Duodenal mucosa (tissue), 2 donors: ENCODE measurements at regions not wholly inside any gene's neighbourhood (a gene's known extent, or its start where the extent isn't known, plus 50 kb on each side); places are given as distances from the start of the nearest gene placed in this dataset.

Source experiments
- H3K27ac ChIP-seq: one replicate; pipeline ENCODE4 v1.7.0; 2013; ENCODE audit warnings: low read depth, low read length
- H3K27me3 ChIP-seq, 2 donors: one replicate each; pipeline ENCODE4 v1.7.0; 2013; ENCODE audit warnings: low read length in 2 of 2, control low read depth in 1 of 2; ENCODE audit not compliant: insufficient read depth in 2 of 2, control insufficient read depth in 1 of 2
- H3K36me3 ChIP-seq, 2 donors: one replicate each; pipeline ENCODE4 v1.7.0; 2013; ENCODE audit warnings: low read length in 2 of 2, control low read depth in 1 of 2; ENCODE audit not compliant: insufficient read depth in 2 of 2, control insufficient read depth in 1 of 2
- H3K4me1 ChIP-seq, 2 donors: one replicate each; pipeline ENCODE4 v1.7.0; 2013; ENCODE audit warnings: low read length in 2 of 2, control low read depth in 1 of 2; ENCODE audit not compliant: insufficient read depth in 2 of 2, control insufficient read depth in 1 of 2
- H3K4me3 ChIP-seq, 2 donors: one replicate each; pipeline ENCODE4 v1.7.0; 2013; ENCODE audit warnings: low read length in 2 of 2, low read depth in 1 of 2
- H3K9ac ChIP-seq, 2 donors: one replicate each; pipeline ENCODE4 v1.7.0; 2013; ENCODE audit warnings: low read length in 2 of 2, low read depth in 1 of 2
- H3K9me3 ChIP-seq, 2 donors: one replicate each; pipeline ENCODE4 v1.7.0; 2013; ENCODE audit warnings: low read length in 2 of 2, control low read depth in 1 of 2; ENCODE audit not compliant: control insufficient read depth in 1 of 2

DNA sequence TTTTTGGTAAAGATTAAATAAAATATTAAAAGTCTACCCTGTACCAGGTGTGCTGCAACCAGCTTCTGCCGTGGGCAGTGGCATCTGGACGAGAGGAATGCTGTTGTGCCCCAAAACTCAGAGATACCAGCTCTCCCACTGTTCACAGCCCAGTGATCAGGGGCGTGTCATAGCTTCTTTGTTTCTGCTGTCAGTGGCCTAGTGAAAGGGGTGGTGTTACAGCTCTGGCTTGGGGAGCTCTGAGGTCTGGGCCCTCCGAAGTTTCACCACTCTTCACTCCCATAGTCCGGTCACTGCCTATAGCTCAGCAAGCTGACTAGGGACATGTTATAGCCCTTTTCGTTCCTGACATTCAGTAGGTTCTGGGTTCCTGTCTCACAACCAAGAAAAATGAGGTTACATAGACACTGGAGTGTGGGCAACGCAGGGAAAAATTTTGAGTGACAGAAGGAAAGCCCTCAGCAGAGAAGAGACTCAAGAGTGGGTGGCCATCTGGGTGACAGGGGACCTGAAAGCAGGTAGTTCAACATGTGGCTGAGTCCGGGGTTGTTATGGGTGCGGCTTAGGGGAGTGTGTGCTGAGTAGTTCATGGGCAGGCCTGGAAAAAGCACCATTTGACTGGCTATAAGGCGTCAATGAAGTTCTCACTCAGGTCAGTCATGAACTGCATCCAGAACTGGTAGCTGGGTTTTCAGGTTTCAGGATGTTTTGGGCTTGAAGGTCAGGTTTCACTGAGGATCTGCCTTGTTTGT, 1184.4 kb upstream of the PABPC4L start:
- Histone ChIP-seq H3K9ac (no peak overlapping the region), H3K27ac (no peak overlapping the region), H3K9me3 (peaks cover 0 to 4% of the 10 kb centered on the region in 2 donors), H3K36me3 (no peaks in the 10 kb centered on the region), H3K4me1 (no peaks in the 10 kb centered on the region), H3K27me3 (no peaks in the 10 kb centered on the region), H3K4me3 (no peak overlapping the region)

DNA sequence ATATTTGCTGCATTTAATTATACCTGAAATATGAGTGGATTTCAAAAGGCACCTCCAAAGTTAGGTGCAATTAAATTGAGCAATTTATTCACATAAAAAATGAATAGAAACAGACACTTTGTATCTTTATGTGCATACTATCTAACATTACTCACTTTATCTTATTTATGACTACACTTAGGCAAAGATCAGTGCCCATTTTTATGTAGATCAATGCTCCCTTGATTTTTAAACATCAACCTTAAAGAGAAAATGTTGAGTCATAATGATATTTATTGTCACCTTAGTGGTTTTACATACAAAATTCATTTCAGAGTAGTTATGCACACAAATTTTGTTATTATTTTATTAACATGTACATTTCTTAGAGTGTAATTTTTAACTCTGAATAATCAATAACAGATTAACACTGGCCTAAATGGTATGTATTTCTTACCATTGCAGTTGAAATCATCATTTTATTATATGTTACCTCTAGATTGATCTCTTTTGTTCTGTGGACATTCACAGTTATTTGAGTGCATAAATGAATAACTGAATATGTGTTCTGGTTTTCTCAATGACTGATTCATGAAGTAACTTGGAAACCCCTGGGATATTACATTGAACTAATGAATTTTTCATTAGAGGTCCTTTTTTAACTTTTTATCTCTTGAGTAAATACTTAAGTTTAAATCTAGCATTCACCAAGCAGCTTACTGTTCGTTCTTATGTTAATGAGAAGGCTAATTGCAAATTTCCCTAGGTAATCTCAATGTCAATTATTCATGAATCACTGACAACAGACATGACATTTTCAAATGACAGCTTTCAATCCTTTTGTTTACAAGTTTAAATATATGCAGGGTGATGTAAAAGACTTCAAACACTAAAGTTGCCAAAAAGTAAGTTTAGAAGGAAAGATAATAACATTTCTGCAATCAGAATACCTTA, 1182.0 kb upstream of the PABPC4L start:
- Histone ChIP-seq H3K27ac (no peak overlapping the region), H3K9me3 (peaks cover 0 to 4% of the 10 kb centered on the region in 2 donors), H3K27me3 (no peaks in the 10 kb centered on the region), H3K4me3 (no peak overlapping the region), H3K9ac (no peak overlapping the region), H3K4me1 (no peaks in the 10 kb centered on the region), H3K36me3 (no peaks in the 10 kb centered on the region)

DNA sequence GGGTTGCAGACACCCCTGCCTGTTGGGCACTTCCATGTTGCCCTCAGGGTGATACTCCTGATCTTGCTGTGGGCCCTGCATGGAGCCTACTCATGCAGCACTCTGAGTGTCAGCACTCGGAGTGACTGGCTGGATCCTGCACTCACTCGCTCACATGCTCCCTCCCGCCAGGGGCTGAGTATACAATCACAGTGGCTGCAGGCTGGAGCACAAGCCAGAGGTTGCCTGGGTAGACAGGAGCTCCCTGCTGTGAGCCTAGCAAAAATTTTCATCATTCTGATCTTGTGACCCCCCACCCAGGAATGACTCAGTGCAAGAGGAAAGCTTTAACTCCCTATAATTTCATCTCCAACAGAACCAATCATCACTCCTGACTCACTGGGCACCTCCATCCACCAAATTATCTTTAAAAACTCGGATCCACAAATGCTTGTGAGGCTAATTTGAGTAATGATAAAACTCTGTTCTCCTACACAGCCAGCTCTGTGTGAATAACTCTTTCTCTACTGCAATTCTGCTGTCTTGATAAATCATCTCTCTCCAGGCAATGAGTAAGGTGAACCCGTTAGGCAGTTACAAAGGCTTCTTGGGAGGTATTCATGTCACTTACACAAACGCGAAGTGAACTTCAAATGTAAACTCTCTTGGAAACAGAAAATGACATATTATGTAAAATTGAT, 1180.8 kb upstream of the PABPC4L start:
- no peak overlapping the region for H3K27ac ChIP-seq

DNA sequence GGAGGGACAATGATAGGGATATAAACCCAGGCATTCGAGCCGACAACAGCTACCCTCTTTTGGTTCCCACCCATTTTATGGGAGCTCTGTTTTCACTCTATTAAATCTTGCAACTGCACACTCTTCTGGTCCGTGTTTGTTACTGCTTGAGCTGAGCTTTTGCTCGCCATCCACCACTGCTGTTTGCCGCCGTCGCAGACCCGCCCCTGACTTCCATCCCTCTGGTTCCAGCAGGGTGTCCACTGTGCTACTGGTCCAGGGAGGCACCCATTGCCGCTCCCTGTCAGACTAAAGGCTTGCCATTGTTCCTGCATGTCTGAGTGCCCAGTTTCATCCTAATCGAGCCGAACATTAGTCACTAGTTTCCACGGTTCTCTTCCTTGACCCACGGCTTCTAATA, 1170.5 kb upstream of the PABPC4L start:
- H3K27ac ChIP-seq: no peak overlapping the region
- no peak overlapping the region for H3K4me3 ChIP-seq
- H3K9me3 ChIP-seq: peaks cover 3 to 20% of the 10 kb centered on the region in 2 donors
- H3K27me3 ChIP-seq: no peaks in the 10 kb centered on the region
- no peaks in the 10 kb centered on the region for H3K4me1 ChIP-seq
- H3K9ac ChIP-seq: no peak overlapping the region
- H3K36me3 ChIP-seq: no peaks in the 10 kb centered on the region

More for the DNA sequence above, 1180.8 kb upstream of the PABPC4L start:
- no peak overlapping the region for H3K9ac ChIP-seq
- peaks cover 0 to 4% of the 10 kb centered on the region in 2 donors for H3K9me3 ChIP-seq
- no peak overlapping the region for H3K4me3 ChIP-seq
- H3K27me3 ChIP-seq: no peaks in the 10 kb centered on the region
- H3K4me1 ChIP-seq: no peaks in the 10 kb centered on the region
- no peaks in the 10 kb centered on the region for H3K36me3 ChIP-seq

DNA sequence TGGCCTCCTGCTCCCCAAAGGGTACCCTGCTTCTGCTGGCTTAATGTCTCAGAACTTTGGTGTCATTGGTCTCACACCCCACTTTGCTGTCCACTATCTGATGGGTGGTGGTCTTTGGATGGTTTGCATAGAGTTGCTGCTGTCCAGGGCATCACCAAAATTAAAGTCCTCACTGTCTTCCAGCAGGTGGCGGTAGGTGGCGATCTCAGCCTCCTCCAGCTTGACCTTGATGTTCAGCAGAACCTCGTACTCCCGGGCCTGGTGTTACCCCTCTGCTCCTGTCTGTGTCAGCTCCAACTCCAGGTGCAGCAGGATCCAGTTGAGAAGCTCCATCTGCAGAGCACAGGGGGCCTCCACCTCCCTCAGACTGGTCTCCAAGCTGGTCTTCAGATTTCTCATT, 1169.5 kb upstream of the PABPC4L start:
- Histone ChIP-seq H3K27me3 (no peaks in the 10 kb centered on the region), H3K4me1 (no peaks in the 10 kb centered on the region), H3K9ac (no peak overlapping the region), H3K36me3 (no peaks in the 10 kb centered on the region), H3K4me3 (no peak overlapping the region), H3K27ac (no peak overlapping the region), H3K9me3 (peaks cover 3 to 12% of the 10 kb centered on the region in 2 donors)

DNA sequence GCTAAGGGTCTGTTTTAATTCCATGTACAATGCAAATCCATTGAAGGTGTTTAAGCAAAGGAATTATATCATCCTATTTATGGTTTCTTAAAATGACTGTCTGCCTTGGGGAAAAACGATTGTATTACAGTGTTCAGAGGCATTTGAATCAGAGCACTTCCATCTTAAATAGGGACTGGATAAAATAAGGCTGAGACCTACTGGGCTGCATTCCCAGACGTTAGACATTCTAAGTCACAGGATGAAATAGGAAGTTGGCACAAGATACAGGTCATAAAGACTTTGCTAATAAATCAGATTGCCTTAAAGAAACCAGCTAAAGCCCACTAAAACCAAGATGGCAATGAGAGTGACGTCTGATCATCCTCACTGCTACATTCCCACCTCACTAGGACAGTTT, 1167.2 kb upstream of the PABPC4L start:
- Histone ChIP-seq H3K27me3 (no peaks in the 10 kb centered on the region), H3K36me3 (no peaks in the 10 kb centered on the region), H3K9me3 (peaks cover 3 to 7% of the 10 kb centered on the region in 2 donors), H3K27ac (no peak overlapping the region), H3K4me1 (no peaks in the 10 kb centered on the region), H3K9ac (no peak overlapping the region), H3K4me3 (no peak overlapping the region)

DNA sequence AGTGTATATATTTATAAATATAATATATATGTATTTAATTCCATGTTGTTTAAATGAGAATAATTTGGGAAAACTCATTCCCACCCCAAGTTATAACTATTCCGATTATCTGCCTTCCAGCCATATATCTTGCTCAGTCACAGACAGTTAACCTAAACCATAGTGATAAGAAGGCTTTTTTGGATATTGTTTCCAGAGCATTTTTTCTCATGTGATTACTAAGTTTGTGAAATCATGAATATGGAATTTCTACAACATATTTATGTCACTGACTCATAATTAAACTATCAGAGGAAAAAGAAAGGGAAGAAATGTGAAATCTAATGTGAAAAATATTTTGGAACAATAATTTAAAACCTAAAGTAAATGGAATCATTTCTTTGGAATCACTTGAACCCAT, 1163.5 kb upstream of the PABPC4L start:
- no peaks in the 10 kb centered on the region for H3K4me1 ChIP-seq
- H3K9ac ChIP-seq: no peak overlapping the region
- no peak overlapping the region for H3K4me3 ChIP-seq
- H3K27ac ChIP-seq: no peak overlapping the region
- no peaks in the 10 kb centered on the region for H3K36me3 ChIP-seq
- H3K27me3 ChIP-seq: no peaks in the 10 kb centered on the region
- peaks cover 3% of the 10 kb centered on the region in 2 donors for H3K9me3 ChIP-seq

DNA sequence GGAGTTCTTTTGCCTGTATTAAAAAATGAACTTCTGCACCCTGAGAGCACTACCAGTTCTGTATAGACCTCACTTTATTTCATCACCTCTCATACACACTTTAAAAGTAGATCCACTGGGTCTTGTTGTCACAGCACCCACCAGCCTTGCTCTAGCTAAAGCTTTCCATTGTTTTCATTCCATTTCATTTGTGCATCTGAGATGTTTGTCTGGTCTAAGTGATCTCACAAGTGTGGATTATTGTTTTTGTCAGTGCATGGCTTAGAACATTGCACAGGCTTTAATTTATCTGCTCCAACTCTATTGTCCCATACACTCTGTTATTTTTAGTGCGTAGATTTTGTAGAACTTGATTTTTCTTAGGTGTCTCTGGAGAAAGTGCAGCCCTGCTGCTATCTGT, 1157.5 kb upstream of the PABPC4L start:
- no peaks in the 10 kb centered on the region for H3K36me3 ChIP-seq

DNA sequence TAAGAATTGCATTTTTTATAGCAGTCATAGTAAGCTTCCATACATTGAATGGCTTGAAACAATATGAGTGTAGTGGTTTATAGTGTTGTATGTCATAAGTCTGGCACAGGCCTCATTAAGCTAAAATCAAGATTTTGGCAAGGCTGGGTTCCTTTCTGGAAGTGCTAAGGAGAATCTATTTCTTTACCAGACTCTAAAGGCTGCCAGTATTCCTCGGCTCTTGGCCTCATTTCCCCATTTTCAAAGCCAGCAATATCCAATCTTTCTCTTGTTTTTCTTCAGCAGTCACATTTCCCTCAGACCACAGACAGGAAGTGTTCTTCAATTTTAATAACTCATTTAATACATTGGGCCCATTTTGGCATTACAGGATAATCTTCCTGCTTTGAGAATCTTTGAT, 1155.5 kb upstream of the PABPC4L start:
- Histone ChIP-seq H3K36me3 (no peaks in the 10 kb centered on the region), H3K4me1 (no peaks in the 10 kb centered on the region), H3K27me3 (no peaks in the 10 kb centered on the region), H3K9me3 (peaks cover 0 to 3% of the 10 kb centered on the region in 2 donors), H3K27ac (no peak overlapping the region), H3K4me3 (no peak overlapping the region), H3K9ac (no peak overlapping the region)

More for the DNA sequence above, 1157.5 kb upstream of the PABPC4L start:
- no peak overlapping the region for H3K4me3 ChIP-seq
- H3K9ac ChIP-seq: no peak overlapping the region
- no peaks in the 10 kb centered on the region for H3K4me1 ChIP-seq
- peaks cover 3% of the 10 kb centered on the region in 2 donors for H3K9me3 ChIP-seq
- no peaks in the 10 kb centered on the region for H3K27me3 ChIP-seq
- H3K27ac ChIP-seq: no peak overlapping the region

DNA sequence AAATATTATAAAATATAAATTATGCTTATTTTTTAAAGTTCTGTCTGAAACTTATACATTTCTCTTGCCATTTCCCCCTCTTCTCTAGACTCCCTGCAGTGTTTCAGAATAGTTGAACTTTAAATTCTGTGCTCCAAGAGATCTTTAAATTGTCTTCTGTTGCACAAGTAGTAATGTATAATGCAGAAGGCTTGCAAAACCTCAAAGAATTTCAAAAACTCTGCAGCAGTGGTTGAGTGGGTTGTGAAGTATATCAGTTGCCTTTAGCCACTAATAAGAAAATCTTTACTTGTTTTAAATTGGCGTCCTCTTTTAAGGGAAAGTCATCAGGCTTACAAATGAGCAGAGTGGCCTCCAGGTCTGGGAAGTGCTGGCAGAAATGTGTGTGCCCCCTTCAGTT, 1153.3 kb upstream of the PABPC4L start:
- no peak overlapping the region for H3K9ac ChIP-seq
- no peaks in the 10 kb centered on the region for H3K4me1 ChIP-seq
- no peaks in the 10 kb centered on the region for H3K36me3 ChIP-seq
- H3K9me3 ChIP-seq: peaks cover 3 to 4% of the 10 kb centered on the region in 2 donors
- H3K27me3 ChIP-seq: no peaks in the 10 kb centered on the region
- no peak overlapping the region for H3K27ac ChIP-seq
- no peak overlapping the region for H3K4me3 ChIP-seq
